Caco-2 (cell line): ENCODE measurements at regions not wholly inside any gene's neighbourhood (a gene's known extent, or its start where the extent isn't known, plus 50 kb on each side); places are given as distances from the start of the nearest gene placed in this dataset.

ENCODE experiments used
- BruUV-seq: library from RNA; stranded (reverse); fragments of 400-500 nt; replicated peaks from 2 replicates; lab custom pipeline; 2021; lab: Mats Ljungman, UMichigan
- CTCF ChIA-PET: fragments of 300-600 bp; sonication (Branson Sonifier 250); formaldehyde crosslinking; loops from one replicate; lab custom pipeline; 2022; ENCODE audit warnings: antibody characterized with exemption; lab: Charles Lee
- POLR2A ChIA-PET: fragments of 300-600 bp; sonication (Branson Sonifier 250); formaldehyde crosslinking; loops from one replicate; lab custom pipeline; 2022; ENCODE audit warnings: antibody characterized with exemption; lab: Charles Lee
- DNase-seq, 2 experiments: peaks; one replicate each; pipeline versions ENCODE4 v3.0.0 to v3.0.0-alpha.2; 2020 to 2022
- H3K27me3 ChIP-seq: replicated peaks from 2 replicates; pipeline ENCODE4 v1.6.0; 2011; ENCODE audit warnings: low read length; ENCODE audit not compliant: control insufficient read depth, insufficient read depth
- H3K36me3 ChIP-seq: 2 replicates; pipeline ENCODE4 v1.5.1; 2011; ENCODE audit warnings: low read length; ENCODE audit not compliant: control insufficient read depth, insufficient read depth
- H3K4me1 ChIP-seq: fragments of 250-450 bp; sonication (Bioruptor Pico); 2 replicates; pipeline ENCODE4 v1.5.1; 2020; ENCODE audit warnings: mild to moderate bottlenecking
- H3K4me3 ChIP-seq: 2 replicates; pipeline ENCODE4 v1.5.1; 2011; ENCODE audit warnings: low read depth, mild to moderate bottlenecking, control low read depth, low read length
- H3K9me3 ChIP-seq: fragments of 250-450 bp; sonication (Bioruptor Pico); 2 replicates; pipeline ENCODE4 v1.5.1; 2020; ENCODE audit warnings: mild to moderate bottlenecking, moderate library complexity
- H3K27ac Mint-ChIP-seq: one replicate; pipeline ENCODE4 v1.8.0; 2022; ENCODE audit warnings: mixed read lengths; ENCODE audit not compliant: unreplicated experiment
- H3K27me3 Mint-ChIP-seq: one replicate; pipeline ENCODE4 v1.8.0; 2022; ENCODE audit warnings: mixed read lengths; ENCODE audit not compliant: insufficient read depth, unreplicated experiment
- H3K36me3 Mint-ChIP-seq: one replicate; pipeline ENCODE4 v1.8.0; 2022; ENCODE audit warnings: mild to moderate bottlenecking, mixed read lengths; ENCODE audit not compliant: insufficient read depth, unreplicated experiment
- H3K4me1 Mint-ChIP-seq: one replicate; pipeline ENCODE4 v1.8.0; 2022; ENCODE audit warnings: low read depth, mixed read lengths; ENCODE audit not compliant: unreplicated experiment
- H3K4me3 Mint-ChIP-seq: one replicate; pipeline ENCODE4 v1.8.0; 2022; ENCODE audit warnings: mild to moderate bottlenecking, moderate library complexity, mixed read lengths; ENCODE audit not compliant: unreplicated experiment
- H3K9me3 Mint-ChIP-seq: one replicate; pipeline ENCODE4 v1.8.0; 2022; ENCODE audit warnings: mixed read lengths; ENCODE audit not compliant: unreplicated experiment
- intact Hi-C: fragments of 100-400 bp; cut with micrococcal nuclease; formaldehyde crosslinking; loops from one replicate; pipeline ENCODE4 v1.10.0; 2022; ENCODE audit not compliant: unreplicated experiment
- TF ChIP-seq, protein P1 (sequence below), 2 experiments: fragments of 200-600 bp in 1 of 2; IDR thresholded peaks; 1 replicate in 1 of 2; 2 replicates in 1 of 2; pipeline versions ENCODE4 v1.5.1 to v1.8.0; 2011 to 2022; ENCODE audit warnings: antibody characterized with exemption in 1 of 2, control low read depth in 1 of 2, inconsistent platforms in 1 of 2, low read depth in 1 of 2, low read length in 1 of 2, mild to moderate bottlenecking in 1 of 2, moderate library complexity in 1 of 2; ENCODE audit not compliant: insufficient read depth in 1 of 2, severe bottlenecking in 1 of 2, unreplicated experiment in 1 of 2

DNA sequence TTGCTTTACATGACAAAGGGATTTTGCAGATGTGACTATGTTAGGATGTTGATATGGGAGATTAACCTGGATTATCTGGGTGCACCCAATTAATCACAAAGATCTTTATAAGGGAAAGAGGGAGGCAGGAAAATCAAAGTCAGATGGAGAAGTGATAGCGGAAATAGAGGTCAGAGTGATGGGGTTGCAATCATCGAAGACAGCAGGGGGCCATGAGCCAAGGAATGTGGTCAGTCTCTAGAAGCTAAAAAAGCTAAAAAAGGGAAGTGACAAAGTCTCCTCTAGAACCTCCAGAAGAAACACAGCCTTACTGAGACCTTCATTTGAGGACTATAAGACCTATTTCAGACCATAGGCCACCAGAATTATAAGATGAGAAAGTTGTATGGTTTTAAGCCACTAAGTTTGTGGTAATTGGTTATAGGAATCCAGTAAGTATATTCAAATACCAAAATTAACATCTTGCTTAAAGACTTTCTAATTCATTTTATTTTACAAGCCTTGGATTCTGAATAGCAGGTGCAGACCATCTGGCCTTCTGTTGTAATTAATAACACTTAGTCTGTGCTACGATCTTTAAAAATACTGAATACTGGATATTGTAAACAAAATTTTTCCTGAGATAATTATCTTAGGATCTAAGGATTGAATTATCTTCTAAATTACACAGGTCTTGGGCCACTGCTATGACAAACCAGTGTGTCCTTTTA is 493.4 kb upstream of the PCDH20 start:
- no peaks in the 10 kb centered on the region for H3K27me3 ChIP-seq
- BruUV-seq, result no TSS peak
- no peaks in the 10 kb centered on the region for H3K4me1 ChIP-seq
- Mint-ChIP-seq H3K4me3 (no peak overlapping the region), H3K4me1 (no peaks in the 10 kb centered on the region), H3K36me3 (no peaks in the 10 kb centered on the region), H3K27me3 (no peaks in the 10 kb centered on the region), H3K27ac (no peak overlapping the region), H3K9me3 (no peaks in the 10 kb centered on the region)
- no peaks in the 10 kb centered on the region for H3K9me3 ChIP-seq
- intact Hi-C loops, result no loop called here
- TF ChIP-seq, protein P1, sequence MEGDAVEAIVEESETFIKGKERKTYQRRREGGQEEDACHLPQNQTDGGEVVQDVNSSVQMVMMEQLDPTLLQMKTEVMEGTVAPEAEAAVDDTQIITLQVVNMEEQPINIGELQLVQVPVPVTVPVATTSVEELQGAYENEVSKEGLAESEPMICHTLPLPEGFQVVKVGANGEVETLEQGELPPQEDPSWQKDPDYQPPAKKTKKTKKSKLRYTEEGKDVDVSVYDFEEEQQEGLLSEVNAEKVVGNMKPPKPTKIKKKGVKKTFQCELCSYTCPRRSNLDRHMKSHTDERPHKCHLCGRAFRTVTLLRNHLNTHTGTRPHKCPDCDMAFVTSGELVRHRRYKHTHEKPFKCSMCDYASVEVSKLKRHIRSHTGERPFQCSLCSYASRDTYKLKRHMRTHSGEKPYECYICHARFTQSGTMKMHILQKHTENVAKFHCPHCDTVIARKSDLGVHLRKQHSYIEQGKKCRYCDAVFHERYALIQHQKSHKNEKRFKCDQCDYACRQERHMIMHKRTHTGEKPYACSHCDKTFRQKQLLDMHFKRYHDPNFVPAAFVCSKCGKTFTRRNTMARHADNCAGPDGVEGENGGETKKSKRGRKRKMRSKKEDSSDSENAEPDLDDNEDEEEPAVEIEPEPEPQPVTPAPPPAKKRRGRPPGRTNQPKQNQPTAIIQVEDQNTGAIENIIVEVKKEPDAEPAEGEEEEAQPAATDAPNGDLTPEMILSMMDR (IDR thresholded peaks at IDR 0.05; ENCODE audit: insufficient read depth in 1 of 2, low read depth in 1 of 2, low read length in 1 of 2, severe bottlenecking in 1 of 2, unreplicated experiment in 1 of 2), result no peak
- POLR2A ChIA-PET, result no interaction called here
- no peaks in the 10 kb centered on the region for H3K36me3 ChIP-seq
- no peak overlapping the region for H3K4me3 ChIP-seq
- no peak for DNase-seq
- CTCF ChIA-PET, result no interaction called here

- BruUV-seq, result no TSS peak
- ChIA-PET POLR2A (no interaction called here), CTCF (no interaction called here)
- H3K4me3 ChIP-seq, result no peak overlapping the region
- H3K9me3 Mint-ChIP-seq, result no peaks in the 10 kb centered on the region
- TF ChIP-seq, protein P1 (IDR thresholded peaks at IDR 0.05; ENCODE audit: insufficient read depth in 1 of 2, low read depth in 1 of 2, low read length in 1 of 2, severe bottlenecking in 1 of 2, unreplicated experiment in 1 of 2), result no peak
- H3K4me3 Mint-ChIP-seq, result no peak overlapping the region
- H3K36me3 Mint-ChIP-seq, result no peaks in the 10 kb centered on the region
- H3K27ac Mint-ChIP-seq, result no peak overlapping the region
- intact Hi-C loops, result no loop called here
- DNase-seq, result no peak
- H3K27me3 Mint-ChIP-seq, result peaks cover 2% of the 10 kb centered on the region
- H3K9me3 ChIP-seq, result no peaks in the 10 kb centered on the region
- H3K4me1 ChIP-seq, result no peaks in the 10 kb centered on the region
- no peaks in the 10 kb centered on the region for H3K4me1 Mint-ChIP-seq
- no peaks in the 10 kb centered on the region for H3K27me3 ChIP-seq
- H3K36me3 ChIP-seq, result no peaks in the 10 kb centered on the region
These were observed 489.4 kb upstream of the PCDH20 start for GRCh38 chr13:61905054-61905453.

DNA sequence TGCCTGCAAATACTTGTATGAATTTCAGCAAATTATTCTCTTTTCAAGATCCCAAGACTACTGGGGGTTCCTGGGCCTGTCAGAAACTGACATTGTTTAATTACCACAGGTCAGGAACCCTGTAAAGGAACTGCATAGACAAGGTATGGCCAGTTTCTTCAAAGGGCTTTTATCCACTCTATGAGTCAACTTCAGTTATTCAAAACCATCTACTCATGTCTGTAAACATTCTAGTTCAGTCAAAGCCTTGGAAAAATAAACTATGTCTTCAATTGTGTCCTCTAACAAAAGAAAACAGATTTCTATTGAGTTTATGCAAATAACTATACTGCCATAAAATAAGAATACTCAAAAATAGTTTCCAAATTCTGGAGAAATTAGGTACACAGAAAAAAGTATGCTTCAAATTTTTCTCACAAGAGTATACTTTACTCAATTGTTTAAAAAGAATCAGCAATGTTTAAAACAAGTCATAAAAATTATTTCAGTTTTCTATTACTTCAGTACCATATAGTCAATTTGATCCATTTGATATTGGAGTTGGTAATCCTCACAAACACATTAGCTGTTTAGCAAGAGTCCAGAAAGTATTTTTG is 486.4 kb upstream of the PCDH20 start:
- ChIA-PET POLR2A (no interaction called here), CTCF (no interaction called here)
- no peak overlapping the region for H3K4me3 ChIP-seq
- no TSS peak for BruUV-seq
- Mint-ChIP-seq H3K4me1 (no peaks in the 10 kb centered on the region), H3K4me3 (no peak overlapping the region), H3K27ac (no peak overlapping the region), H3K9me3 (no peaks in the 10 kb centered on the region), H3K27me3 (peaks cover 2% of the 10 kb centered on the region), H3K36me3 (no peaks in the 10 kb centered on the region)
- H3K9me3 ChIP-seq, result no peaks in the 10 kb centered on the region
- H3K4me1 ChIP-seq, result no peaks in the 10 kb centered on the region
- DNase-seq, result no peak
- H3K36me3 ChIP-seq, result no peaks in the 10 kb centered on the region
- intact Hi-C loops, result no loop called here
- TF ChIP-seq, protein P1 (IDR thresholded peaks at IDR 0.05; ENCODE audit: insufficient read depth in 1 of 2, low read depth in 1 of 2, low read length in 1 of 2, severe bottlenecking in 1 of 2, unreplicated experiment in 1 of 2), result no peak
- no peaks in the 10 kb centered on the region for H3K27me3 ChIP-seq
